Effector memory CD8-positive, alpha-beta T cell (primary cell): ENCODE measurements at regions not wholly inside any gene's neighbourhood (a gene's known extent, or its start where the extent isn't known, plus 50 kb on each side); places are given as distances from the start of the nearest gene placed in this dataset.
"Not testable (repeated sequence)": the region's sequence is repeated elsewhere in the genome, so short reads cannot be mapped to it uniquely, and the experiment has no call there.

ENCODE experiments used
- ATAC-seq: fragments of 150-1000 bp; cut with Tn5 transposase; replicated peaks from 2 replicates; pipeline ENCODE4 v1.10.0; 2021; ENCODE audit warnings: mild to moderate bottlenecking, moderate library complexity
- DNase-seq, 3 experiments: peaks; one replicate each; pipeline ENCODE4 v3.0.0; 2021
- H3K27ac Mint-ChIP-seq, 2 donors: one replicate each; pipeline ENCODE4 v1.8.0; 2022; ENCODE audit warnings: mild to moderate bottlenecking in 2 of 2, mixed read lengths in 2 of 2, moderate library complexity in 2 of 2
- H3K27me3 Mint-ChIP-seq, 2 donors: one replicate each; pipeline ENCODE4 v1.8.0; 2022; ENCODE audit warnings: mixed read lengths in 2 of 2
- H3K36me3 Mint-ChIP-seq: one replicate; pipeline ENCODE4 v1.8.0; 2022; ENCODE audit warnings: mild to moderate bottlenecking, moderate library complexity, mixed read lengths; ENCODE audit not compliant: insufficient read depth
- H3K4me1 Mint-ChIP-seq, 2 donors: one replicate each; pipeline ENCODE4 v1.8.0; 2022; ENCODE audit warnings: low read depth in 2 of 2, mixed read lengths in 2 of 2
- H3K4me3 Mint-ChIP-seq, 2 donors: one replicate each; pipeline ENCODE4 v1.8.0; 2022; ENCODE audit warnings: mild to moderate bottlenecking in 2 of 2, mixed read lengths in 2 of 2, moderate library complexity in 2 of 2
- H3K9me3 Mint-ChIP-seq, 2 donors: one replicate each; pipeline ENCODE4 v1.8.0; 2022; ENCODE audit warnings: mixed read lengths in 2 of 2

GRCh38 chr13:82477436-82477835 lies 1404.8 kb downstream of the SLITRK1 start:
- Mint-ChIP-seq H3K27ac (no peak overlapping the region), H3K36me3 (no peaks in the 10 kb centered on the region), H3K9me3 (peaks cover 3 to 20% of the 10 kb centered on the region in 2 donors), H3K27me3 (no peaks in the 10 kb centered on the region), H3K4me1 (no peaks in the 10 kb centered on the region), H3K4me3 (no peak overlapping the region)
- DNase-seq (no peak), ATAC-seq (no peak)

DNA sequence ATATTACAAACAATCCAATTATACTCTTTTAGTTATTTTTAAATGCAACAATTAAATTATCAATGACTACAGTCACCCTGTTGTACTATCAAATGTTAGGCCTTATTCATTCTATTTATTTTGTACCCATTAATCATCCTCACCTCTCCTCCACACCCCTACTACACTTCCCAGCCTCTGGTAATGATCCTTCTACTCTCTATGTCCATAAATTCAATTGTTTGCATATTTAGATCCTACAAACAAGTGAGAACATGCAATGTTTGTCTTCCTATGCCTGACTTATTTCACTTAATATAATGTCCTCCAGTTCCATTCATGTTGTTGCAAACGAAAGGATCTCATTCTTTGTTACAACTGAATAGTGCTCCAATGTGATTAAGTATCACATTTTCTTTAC lies 1414.6 kb downstream of the SLITRK1 start:
- H3K4me3 Mint-ChIP-seq = no peak overlapping the region
- no peaks in the 10 kb centered on the region for H3K4me1 Mint-ChIP-seq
- no peaks in the 10 kb centered on the region for H3K27me3 Mint-ChIP-seq
- no peaks in the 10 kb centered on the region for H3K36me3 Mint-ChIP-seq
- DNase-seq (no peak), ATAC-seq (no peak)
- no peak overlapping the region for H3K27ac Mint-ChIP-seq
- H3K9me3 Mint-ChIP-seq = peaks cover 2 to 9% of the 10 kb centered on the region in 2 donors

- not testable (repeated sequence) for H3K27me3 Mint-ChIP-seq, H3K4me3 Mint-ChIP-seq, DNase-seq, H3K27ac Mint-ChIP-seq, ATAC-seq, H3K36me3 Mint-ChIP-seq, H3K4me1 Mint-ChIP-seq
- H3K9me3 Mint-ChIP-seq = peaks cover 10 to 15% of the 10 kb centered on the region in 2 donors
Observed at GRCh38 chr13:82459575-82459974, 1422.7 kb downstream of the SLITRK1 start.

DNA sequence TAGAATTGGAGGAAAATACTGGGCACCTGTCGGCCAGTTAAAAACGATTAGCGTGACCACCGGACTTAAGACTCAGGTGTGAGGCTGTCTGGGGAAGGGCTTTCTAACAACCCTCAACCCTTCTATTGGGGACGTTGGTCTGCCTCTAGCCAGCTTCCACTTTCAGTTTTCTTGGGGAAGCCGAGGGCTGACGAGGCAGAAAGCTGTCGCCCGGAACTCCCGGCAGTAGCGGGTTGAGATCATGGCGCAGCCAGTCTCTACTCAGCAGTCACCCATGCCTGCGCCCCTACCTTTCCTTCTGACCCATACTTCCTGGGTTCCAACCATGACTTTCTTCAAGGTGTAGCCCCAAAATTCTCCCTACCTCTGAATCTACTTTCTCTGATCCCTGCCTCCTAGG lies 1424.1 kb downstream of the SLITRK1 start:
- Mint-ChIP-seq H3K36me3 (no peaks in the 10 kb centered on the region), H3K9me3 (peaks cover 10 to 18% of the 10 kb centered on the region in 2 donors), H3K4me1 (no peaks in the 10 kb centered on the region), H3K27me3 (no peaks in the 10 kb centered on the region), H3K27ac (no peak overlapping the region), H3K4me3 (no peak overlapping the region)
- DNase-seq = no peak
- ATAC-seq = no peak

DNA sequence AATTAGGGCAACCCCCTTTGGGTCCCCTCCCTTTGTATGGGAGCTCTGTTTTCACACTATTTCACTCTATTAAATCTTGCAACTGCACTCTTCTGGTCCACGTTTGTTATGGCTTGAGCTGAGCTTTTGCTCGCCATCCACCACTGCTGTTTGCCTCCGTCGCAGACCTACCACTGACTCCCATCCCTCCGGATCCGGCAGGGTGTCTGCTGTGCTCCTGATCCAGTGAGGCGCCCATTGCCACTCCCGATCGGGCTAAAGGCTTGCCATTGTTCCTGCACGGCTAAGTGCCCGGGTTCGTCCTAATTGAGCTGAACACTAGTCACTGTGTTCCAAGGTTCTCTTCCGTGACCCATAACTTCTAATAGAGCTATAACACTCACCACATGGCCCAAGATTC lies 1424.7 kb downstream of the SLITRK1 start:
- H3K4me3 Mint-ChIP-seq, ATAC-seq, H3K4me1 Mint-ChIP-seq, DNase-seq, H3K27me3 Mint-ChIP-seq, H3K36me3 Mint-ChIP-seq, H3K27ac Mint-ChIP-seq: not testable (repeated sequence)
- peaks cover 6 to 18% of the 10 kb centered on the region in 2 donors for H3K9me3 Mint-ChIP-seq

DNA sequence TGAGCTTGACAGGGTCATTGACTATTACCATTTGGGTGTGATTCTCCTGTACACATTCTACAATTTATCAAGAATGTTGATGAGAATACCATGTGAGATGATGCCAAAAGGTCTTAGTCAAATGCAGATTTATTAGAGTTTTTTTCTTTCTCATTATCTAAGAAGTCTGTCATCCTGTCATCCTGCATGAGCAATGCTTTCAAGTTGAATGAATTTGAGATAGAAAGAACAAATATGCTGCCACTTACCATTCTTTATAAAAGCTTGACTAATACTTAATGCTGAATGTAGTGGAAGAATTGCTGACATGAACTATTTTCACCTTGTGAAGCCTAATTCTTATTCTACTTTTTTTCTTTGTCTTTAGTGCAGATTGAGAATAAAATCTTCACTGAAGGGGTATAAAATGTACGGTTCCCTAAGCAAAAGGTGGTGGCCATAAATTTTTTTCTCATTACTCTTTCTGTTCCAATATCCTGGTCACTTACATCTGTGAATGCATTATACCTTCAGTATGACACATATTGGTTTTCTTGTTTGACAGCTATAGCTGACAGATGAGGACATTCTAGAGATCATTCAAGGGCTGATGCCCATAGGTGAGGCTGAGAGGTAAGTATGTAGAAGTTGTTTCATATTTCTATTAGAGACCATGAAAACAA lies 1434.7 kb downstream of the SLITRK1 start:
- no peaks in the 10 kb centered on the region for H3K4me1 Mint-ChIP-seq
- no peak for ATAC-seq
- no peak for DNase-seq
- no peak overlapping the region for H3K4me3 Mint-ChIP-seq
- no peak overlapping the region for H3K27ac Mint-ChIP-seq
- no peaks in the 10 kb centered on the region for H3K27me3 Mint-ChIP-seq
- no peaks in the 10 kb centered on the region for H3K9me3 Mint-ChIP-seq
- no peaks in the 10 kb centered on the region for H3K36me3 Mint-ChIP-seq

GRCh38 chr13:82439159-82439904 lies 1442.9 kb downstream of the SLITRK1 start:
- ATAC-seq (no peak), DNase-seq (no peak)
- Mint-ChIP-seq H3K4me3 (no peak overlapping the region), H3K4me1 (no peaks in the 10 kb centered on the region), H3K36me3 (no peaks in the 10 kb centered on the region), H3K27me3 (no peaks in the 10 kb centered on the region), H3K9me3 (peaks cover 14 to 15% of the 10 kb centered on the region in 2 donors), H3K27ac (no peak overlapping the region)

DNA sequence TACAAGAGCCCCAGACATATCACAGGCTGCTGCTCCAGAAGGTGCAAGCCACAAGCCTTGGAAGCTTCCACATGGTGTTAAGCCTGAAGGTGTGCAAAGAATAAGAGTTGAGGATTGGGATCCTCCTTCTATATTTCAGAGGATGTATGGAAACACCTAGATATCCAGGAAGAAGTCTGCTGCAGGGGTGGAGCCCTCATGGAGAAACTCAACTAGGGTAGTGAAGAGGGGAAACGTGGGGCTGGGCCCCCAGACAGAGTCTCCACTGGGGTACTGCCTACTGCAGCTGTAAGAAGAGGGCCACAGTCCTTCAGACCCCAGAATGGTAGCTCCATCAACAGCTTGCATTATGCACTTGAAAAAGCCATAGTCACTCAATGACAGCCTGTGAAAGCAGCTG lies 1444.0 kb downstream of the SLITRK1 start:
- H3K27ac Mint-ChIP-seq = no peak overlapping the region
- ATAC-seq (no peak), DNase-seq (no peak)
- H3K4me3 Mint-ChIP-seq = no peak overlapping the region
- H3K9me3 Mint-ChIP-seq = peaks cover 14 to 15% of the 10 kb centered on the region in 2 donors
- no peaks in the 10 kb centered on the region for H3K27me3 Mint-ChIP-seq
- no peaks in the 10 kb centered on the region for H3K4me1 Mint-ChIP-seq
- no peaks in the 10 kb centered on the region for H3K36me3 Mint-ChIP-seq

GRCh38 chr13:82436099-82436585 lies 1446.1 kb downstream of the SLITRK1 start:
- Mint-ChIP-seq H3K4me3 (no peak overlapping the region), H3K36me3 (no peaks in the 10 kb centered on the region), H3K27ac (no peak overlapping the region), H3K27me3 (no peaks in the 10 kb centered on the region), H3K4me1 (no peaks in the 10 kb centered on the region), H3K9me3 (peaks cover 14 to 15% of the 10 kb centered on the region in 2 donors)
- no peak for ATAC-seq
- DNase-seq = no peak

DNA sequence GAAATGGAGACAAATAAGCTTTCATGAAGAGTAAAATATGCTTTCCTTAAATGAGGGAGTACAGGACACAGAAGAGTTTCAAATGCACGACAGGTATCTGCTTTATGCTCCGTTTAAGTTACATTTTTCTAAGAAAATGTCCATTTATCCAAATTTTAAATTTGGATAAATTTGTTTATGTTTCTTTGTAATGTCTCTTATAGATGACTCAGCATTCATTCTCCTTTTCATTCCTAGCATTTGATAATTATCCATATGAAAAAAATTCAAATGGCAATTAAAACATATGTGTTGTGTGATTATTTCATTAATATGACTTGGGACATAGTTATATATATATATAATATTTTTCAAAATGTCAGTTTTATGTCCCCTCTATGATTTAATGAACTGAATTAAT lies 1449.3 kb downstream of the SLITRK1 start:
- no peaks in the 10 kb centered on the region for H3K36me3 Mint-ChIP-seq
- H3K9me3 Mint-ChIP-seq = peaks cover under 1 to 13% of the 10 kb centered on the region in 2 donors
- no peak overlapping the region for H3K4me3 Mint-ChIP-seq
- no peaks in the 10 kb centered on the region for H3K27me3 Mint-ChIP-seq
- DNase-seq (no peak), ATAC-seq (no peak)
- H3K4me1 Mint-ChIP-seq = no peaks in the 10 kb centered on the region
- no peak overlapping the region for H3K27ac Mint-ChIP-seq

DNA sequence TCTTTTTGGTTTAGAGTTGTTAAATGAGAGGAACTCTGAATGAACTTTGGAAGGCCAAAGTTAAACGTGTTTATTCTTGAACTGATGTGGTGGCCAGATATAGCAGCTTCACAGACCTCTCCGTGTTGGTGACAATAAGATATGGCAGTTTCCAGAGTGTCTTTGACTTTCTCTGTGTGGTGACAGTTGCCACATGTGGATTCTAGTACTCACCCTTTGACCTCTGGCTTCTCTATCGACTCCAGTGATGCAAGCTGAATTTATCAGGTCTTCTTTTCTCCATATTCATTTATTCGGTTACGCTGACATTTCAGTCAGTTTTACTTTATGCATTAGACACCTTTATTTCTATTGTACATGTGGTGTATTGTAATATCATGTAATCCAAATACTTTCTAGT lies 1469.5 kb downstream of the SLITRK1 start:
- no peak for DNase-seq
- Mint-ChIP-seq H3K27me3 (no peaks in the 10 kb centered on the region), H3K27ac (no peak overlapping the region), H3K4me3 (no peak overlapping the region), H3K9me3 (no peaks in the 10 kb centered on the region), H3K36me3 (no peaks in the 10 kb centered on the region), H3K4me1 (no peaks in the 10 kb centered on the region)
- ATAC-seq = no peak

DNA sequence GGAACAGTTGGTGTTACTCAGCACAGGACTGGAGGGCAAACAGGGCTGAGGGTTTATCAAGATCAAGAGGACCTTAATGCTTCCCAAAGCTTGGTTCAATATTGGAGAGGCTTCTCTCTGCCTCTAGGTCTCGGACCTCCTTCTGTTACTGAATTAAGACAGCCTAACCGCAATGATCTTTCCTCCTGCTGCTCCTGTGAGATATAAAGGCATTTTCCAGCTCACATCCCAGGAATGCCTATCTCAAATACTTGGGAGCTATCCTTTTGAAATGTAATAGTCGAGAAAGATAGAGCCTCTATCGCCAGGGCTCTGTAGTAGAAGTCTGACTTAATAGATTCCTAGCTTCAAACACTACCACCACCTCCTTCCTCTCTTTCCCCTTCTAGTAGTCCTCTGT lies 1475.0 kb downstream of the SLITRK1 start:
- Mint-ChIP-seq H3K36me3 (no peaks in the 10 kb centered on the region), H3K4me3 (no peak overlapping the region), H3K4me1 (no peaks in the 10 kb centered on the region), H3K27me3 (no peaks in the 10 kb centered on the region), H3K27ac (no peak overlapping the region), H3K9me3 (peaks cover 0 to 13% of the 10 kb centered on the region in 2 donors)
- DNase-seq (no peak), ATAC-seq (no peak)

DNA sequence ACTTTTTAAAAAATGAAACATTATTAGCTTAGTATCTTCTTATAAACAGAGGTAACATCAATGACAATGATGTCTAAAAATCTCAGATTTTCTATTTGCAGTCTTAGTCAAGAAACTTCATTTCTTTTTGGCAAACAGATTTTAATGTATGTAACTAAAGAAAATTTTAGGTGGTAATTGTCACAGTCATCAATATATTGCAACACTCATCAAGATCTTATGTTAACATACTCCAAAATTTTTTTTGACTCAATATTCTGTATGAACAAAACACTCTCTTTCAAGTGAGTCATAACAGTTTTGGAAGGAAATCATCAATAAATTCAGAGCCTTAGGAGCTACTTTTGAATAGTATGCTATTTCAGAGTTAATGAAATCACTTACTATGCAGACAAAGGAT lies 1507.6 kb downstream of the SLITRK1 start:
- no peaks in the 10 kb centered on the region for H3K36me3 Mint-ChIP-seq
- no peak for DNase-seq
- ATAC-seq = no peak
- H3K4me1 Mint-ChIP-seq = no peaks in the 10 kb centered on the region
- H3K27me3 Mint-ChIP-seq = no peaks in the 10 kb centered on the region
- no peak overlapping the region for H3K4me3 Mint-ChIP-seq
- H3K9me3 Mint-ChIP-seq = peaks cover 0 to 2% of the 10 kb centered on the region in 2 donors
- H3K27ac Mint-ChIP-seq = no peak overlapping the region

DNA sequence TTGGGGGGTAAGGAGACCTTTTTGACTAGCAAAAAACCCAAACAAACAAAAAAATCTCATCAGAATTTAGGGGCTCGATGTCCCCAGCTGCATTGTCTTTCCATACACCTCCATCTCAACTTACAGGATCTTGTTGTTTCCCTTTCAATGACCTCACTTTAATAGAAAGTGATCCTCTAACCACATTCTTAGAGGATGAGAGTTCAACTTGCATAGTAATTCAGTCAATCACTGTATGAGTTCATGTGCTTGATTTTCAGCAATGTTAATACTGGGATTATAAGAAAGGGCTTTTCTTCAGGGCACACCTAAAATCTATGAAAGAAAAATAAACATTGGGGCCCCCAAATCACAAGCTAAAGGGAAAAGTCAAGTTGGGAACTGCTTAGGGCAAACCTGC lies 1512.0 kb downstream of the SLITRK1 start:
- H3K27ac Mint-ChIP-seq = no peak overlapping the region
- no peak for ATAC-seq
- no peaks in the 10 kb centered on the region for H3K4me1 Mint-ChIP-seq
- DNase-seq = no peak
- H3K36me3 Mint-ChIP-seq = no peaks in the 10 kb centered on the region
- H3K27me3 Mint-ChIP-seq = no peaks in the 10 kb centered on the region
- H3K9me3 Mint-ChIP-seq = peaks cover 0 to 2% of the 10 kb centered on the region in 2 donors
- H3K4me3 Mint-ChIP-seq = no peak overlapping the region
